HG03442 (cell line): ENCODE measurements at regions not wholly inside any gene's neighbourhood (a gene's known extent, or its start where the extent isn't known, plus 50 kb on each side); places are given as distances from the start of the nearest gene placed in this dataset.

Experiments used
- ATAC-seq: cut with Tn5 transposase; IDR thresholded peaks from one replicate; pipeline ENCODE4 v1.9.1; 2021; ENCODE audit warnings: mild to moderate bottlenecking, moderate library complexity; ENCODE audit not compliant: unreplicated experiment

- ATAC-seq, result no peak
These were observed 57.8 kb downstream of the SPATA19 start for GRCh38 chr11:133787379-133788141.

DNA sequence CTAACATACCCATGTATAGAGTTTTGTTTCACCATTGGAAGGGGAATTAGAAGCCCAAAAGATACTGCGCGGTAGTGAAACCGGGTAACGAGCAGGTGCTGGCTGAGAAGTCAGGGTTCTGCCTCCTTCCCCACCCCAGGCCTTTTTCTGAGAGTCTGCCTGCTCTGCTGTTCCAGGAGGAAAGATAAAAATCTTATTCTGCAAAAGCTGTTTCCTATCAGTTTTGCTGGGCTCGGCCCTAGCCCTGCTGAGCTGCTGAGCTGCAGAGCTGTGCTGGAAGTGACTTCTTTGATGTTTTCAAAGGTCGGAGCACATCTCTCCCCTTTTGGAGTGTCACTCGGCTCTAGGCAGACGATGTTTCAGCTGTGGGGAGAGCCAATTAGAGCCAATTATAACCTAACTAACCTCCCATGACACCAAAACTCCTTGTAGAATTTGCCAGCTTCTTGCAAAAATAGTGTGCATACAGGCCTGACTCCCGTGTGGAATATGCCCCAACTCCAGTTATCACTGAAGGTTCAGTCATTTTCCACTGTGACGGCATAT is 59.4 kb downstream of the SPATA19 start:
- no peak for ATAC-seq

DNA sequence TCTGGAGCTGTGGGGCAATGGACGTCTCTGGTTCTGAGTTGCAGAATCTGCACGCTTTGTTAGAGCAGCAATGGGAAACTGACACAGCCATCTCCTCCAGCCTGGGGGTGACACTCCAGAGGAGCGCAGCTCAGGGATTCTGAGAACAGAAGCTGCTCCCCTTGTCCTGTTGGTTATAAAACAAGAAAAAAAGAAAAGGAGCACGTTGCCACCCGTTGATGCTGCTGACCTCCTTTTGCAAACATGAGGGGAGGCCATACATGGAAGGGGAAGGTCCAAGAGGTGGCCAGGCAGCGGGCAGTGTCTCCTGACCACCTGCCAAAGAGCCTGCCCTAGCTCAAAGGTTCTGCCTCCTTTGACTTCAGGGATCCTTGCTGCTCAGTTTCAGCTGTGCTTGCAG is 61.0 kb downstream of the SPATA19 start:
- no peak for ATAC-seq

DNA sequence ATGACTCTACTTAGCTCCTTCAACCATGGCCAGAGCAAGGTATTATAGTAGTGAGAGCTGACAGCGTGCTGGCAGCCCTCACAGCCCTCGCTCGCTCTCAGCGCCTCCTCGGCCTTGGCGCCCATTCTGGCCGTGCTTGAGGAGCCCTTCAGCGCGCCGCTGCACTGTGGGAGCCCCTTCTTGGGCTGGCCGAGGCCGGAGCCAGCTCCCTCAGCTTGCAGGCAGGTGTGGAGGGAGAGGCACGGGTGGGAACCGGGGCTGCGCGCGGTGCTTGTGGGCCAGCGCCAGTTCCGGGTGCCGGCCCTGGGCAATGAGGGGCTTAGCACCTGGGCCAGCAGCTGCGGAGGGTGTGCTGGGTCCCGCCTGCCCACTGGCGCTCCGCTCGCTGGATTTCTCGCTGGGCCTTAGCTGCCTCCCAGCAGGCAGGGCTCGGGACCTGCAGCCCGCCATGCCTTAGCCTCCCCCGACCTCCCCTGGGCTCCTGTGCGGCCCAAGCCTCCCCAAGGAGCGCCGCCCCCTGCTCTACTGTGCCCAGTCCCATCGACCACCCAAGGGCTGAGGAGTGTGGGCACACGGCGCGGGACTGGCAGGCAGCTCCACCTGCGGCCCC is 63.1 kb downstream of the SPATA19 start:
- no peak for ATAC-seq

- no peak for ATAC-seq
These were observed 67.2 kb downstream of the SPATA19 start for GRCh38 chr11:133778161-133778560.

DNA sequence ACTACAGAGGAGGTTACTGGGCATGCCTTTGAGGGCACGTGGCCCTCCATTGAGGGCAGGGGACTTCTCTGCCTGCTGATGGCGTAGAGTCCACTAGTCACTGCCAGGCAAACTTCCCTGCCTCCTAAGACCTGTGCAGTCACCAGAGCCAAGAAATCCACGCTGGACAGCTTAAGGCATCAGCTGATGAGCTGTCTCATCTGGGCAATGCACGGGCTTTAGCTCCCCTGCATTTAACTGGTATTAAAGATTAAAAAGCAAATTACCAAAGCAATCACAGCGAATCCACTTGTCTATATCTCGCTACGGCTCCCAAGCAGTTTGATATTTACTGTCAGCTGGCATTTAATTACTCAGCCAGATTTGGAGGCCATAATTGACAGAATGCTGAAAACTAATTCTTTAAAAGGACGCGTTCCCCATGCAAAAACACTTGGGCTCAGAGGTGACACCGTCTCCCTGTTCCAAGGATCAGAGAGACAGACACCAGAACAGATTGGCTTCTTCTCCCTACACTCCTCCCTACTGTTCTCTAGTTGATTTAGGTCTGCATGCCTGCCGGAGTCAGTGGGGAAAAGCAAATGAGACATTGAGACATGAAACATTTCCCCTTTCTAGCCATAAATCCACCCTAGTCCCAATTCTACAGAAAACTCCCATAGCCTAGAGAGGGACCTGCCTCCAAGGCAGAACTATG is 68.5 kb downstream of the SPATA19 start:
- no peak for ATAC-seq

DNA sequence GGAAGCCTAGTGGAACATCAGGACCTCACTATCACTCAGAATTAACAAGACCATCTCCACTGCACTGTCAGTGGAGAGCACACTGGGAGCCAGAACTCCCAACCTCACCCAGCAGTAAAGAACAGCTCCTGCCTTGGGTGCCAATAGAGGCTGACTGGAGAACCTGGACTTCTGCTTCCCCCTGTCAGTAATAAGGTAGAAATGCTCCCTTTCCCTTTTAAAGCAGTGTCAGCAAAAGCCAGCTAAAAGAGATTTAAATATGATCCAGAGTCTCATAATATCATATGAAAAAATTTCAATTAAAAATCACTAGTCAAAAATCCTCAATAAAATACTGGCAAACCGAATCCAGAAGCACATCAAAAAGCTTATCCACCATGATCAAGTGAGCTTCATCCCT is 82.8 kb downstream of the SPATA19 start:
- ATAC-seq, result no peak

- no peak for ATAC-seq
These were observed 92.2 kb downstream of the SPATA19 start for GRCh38 chr11:133753150-133753549.

GRCh38 chr11:133749841-133750240 is 95.5 kb downstream of the SPATA19 start:
- ATAC-seq, result no peak

DNA sequence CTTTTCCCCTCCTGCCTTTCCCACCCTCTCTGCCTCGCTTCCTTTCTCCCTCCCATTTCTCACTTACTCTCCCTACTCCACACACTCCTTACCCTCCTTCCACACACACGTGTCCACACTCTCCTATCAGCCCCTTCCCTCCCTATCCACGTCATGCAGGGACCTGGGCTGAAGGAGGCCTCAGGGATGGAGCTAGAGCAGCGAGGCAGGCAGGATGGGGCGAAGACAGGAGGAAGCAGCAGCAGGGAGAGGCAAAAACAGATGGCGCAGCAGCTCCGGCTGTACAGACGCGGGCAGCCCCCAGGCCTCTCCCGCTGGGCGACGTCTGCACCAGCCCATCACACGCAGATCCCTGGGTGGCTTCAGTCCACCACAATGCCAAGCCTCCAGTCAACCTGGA is 97.9 kb downstream of the SPATA19 start:
- no peak for ATAC-seq

- ATAC-seq, result no peak
These were observed 98.5 kb downstream of the SPATA19 start for GRCh38 chr11:133746663-133747306.

- no peak for ATAC-seq
These were observed 99.5 kb downstream of the SPATA19 start for GRCh38 chr11:133745791-133746190.

DNA sequence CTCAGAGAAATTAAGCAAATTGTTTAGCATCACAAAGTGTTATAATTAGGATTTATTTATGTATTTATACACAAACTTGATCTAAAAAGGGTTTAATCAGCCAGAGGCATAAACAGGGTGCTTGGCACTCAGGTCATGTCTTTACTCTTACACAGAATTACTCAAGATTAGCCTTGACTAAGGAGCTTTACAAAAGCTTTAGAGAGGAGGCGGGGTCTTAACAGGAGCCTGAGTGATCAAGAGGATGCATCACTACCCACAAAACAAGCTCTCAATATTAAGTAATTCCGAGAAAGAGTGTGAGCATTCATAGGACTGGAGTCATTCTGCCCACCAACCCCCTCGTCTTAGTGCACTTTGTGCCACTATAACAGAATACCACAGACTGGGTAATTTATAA is 103.0 kb downstream of the SPATA19 start:
- ATAC-seq, result no peak

DNA sequence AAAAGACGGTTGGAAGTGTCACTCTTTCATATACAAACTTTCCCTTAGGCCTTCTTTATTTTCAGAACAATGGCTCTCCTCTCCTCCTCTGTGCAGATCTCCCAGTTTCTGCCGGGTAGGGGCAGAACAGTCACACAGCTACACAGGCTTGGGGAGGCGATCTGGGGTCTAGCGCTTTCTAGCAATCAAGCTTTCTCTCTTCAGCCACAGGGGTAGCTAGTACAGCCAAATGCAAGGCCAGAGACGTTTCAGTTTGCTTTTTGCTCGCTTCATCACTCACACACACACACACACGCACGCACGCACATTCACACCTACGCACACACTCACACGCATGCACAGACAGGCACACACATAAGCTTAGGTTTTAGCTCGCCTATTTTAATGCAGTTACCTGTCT is 104.3 kb downstream of the SPATA19 start:
- ATAC-seq, result no peak

DNA sequence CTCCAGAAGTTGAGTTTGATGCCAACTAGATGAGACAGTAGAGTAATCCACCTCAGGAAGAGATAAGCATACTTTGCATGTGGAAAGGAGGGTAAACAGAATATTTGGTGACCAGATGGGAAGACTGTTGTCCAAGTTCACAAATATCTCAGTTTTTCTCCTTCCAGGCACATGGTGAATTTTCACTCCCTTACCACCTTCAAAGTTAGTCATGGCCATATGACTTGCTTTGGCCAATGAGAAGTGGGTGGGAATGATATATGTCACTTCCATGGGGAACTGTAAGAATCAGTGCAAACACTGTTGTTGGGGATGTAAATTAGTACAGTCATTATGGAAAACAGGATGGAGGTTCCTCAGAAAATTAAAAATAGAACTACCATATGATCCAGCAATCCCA is 105.8 kb downstream of the SPATA19 start:
- ATAC-seq, result no peak

DNA sequence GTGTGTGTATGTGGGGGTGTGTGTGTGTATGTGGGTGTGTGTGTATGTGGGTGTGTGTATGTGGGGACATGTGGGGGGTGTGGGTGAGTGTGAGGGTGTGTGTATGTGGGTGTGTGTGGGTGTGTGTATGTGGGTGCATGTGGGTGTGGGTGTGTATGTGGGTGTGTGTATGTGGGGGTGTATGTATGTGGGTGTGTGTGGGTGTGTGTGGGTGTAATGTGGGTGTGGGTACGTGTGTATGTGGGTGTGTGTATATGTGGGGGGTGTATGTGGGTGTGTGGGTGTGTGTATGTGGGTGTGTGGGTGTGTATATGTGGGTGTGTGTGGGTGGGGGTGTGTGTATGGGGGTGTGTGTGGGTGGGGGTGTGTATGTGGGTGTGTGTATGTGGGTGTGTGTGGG is 106.7 kb downstream of the SPATA19 start:
- no peak for ATAC-seq

DNA sequence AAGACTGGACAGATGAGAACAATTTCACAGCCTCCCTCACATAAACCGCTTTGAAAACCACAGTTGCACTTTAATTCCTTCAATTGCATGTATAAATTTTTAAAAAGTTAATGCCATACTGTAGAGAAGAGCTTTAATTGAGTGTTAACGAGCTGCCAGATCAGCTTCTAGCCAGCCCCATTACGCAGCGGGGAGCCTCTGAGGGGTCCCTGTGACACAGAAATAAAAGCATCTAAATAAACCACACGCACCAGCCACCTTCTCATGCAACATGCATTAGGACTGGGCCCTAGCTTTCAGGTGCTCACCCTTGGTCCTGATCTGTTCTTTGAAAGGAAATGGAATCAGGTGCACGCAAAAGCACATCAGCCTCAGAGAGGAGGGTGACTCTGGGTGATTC is 111.7 kb downstream of the SPATA19 start:
- no peak for ATAC-seq

- no peak for ATAC-seq
These were observed 113.1 kb downstream of the SPATA19 start for GRCh38 chr11:133732109-133732674.

GRCh38 chr11:133727774-133728173 is 117.5 kb downstream of the SPATA19 start:
- no peak for ATAC-seq

DNA sequence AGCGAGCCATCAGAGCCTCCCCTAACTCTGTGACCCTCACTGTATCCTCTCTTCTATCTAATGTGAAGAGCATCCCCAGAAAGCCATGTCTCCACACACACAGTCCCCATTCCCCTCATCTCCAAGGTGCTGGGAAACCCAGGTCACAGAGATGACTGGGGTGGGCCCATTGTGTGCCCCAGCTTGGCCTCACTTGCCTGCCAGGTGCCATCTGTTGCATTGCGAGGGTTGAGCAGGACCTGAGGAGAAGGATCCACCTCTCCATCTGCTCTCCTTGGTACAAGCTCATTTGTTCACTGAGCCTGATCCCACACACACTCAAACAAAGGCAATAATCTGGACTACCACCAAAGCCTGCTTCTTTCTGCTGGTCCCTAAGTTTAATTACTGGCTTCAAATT is 118.8 kb downstream of the SPATA19 start:
- ATAC-seq, result no peak

DNA sequence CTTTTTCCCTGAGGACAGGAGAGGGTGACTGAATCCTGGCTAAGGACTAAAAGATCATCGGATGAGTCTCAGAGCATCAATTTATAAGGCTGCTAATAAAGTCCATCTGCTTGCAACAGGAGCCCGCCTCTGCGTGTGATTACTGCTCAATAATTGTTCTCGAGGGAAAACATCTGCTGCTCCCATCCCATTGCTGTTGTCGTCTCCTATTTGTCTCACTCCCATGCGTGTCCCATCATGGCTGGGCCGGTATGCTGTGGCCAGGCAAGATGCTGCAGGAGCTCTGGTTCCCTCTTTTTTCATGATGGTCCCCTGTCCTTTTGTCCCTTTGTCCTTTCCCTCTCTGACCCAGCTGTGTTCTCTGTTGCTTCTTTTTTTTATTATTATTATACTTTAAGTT is 121.2 kb downstream of the SPATA19 start:
- no peak for ATAC-seq
